GM12878 (cell line): ENCODE measurements at regions not wholly inside any gene's neighbourhood (a gene's known extent, or its start where the extent isn't known, plus 50 kb on each side); places are given as distances from the start of the nearest gene placed in this dataset.

Experiments
- ATAC-seq: fragments of 200-7000 bp; cut with Tn5 transposase; 3 replicates; pipeline ENCODE4 v1.9.1; 2020; ENCODE audit warnings: mild to moderate bottlenecking, moderate library complexity
- BruUV-seq: library from RNA; stranded (reverse); fragments of 400-500 nt; replicated peaks from 2 replicates; lab custom pipeline; 2021; lab: Mats Ljungman, UMichigan
- CTCF ChIA-PET: fragments of 300-600 bp; sonication (Branson Sonifier 250); formaldehyde crosslinking; extraction: SDS; loops from one replicate; lab custom pipeline; 2021; ENCODE audit warnings: inconsistent platforms; lab: Yijun Ruan, JAX
- POLR2A ChIA-PET: fragments of 350-600 bp; formaldehyde crosslinking; extraction: SDS; loops from one replicate; lab custom pipeline; 2021; ENCODE audit warnings: inconsistent platforms; lab: Charles Lee
- RAD21 ChIA-PET: fragments of 300-600 bp; sonication (Branson Sonifier 250); formaldehyde crosslinking; loops from one replicate; lab custom pipeline; 2023; ENCODE audit warnings: antibody characterized with exemption; ENCODE audit not compliant: unreplicated experiment; lab: Charles Lee
- SMC1A ChIA-PET: fragments of 300-600 bp; sonication (Branson Sonifier 250); formaldehyde crosslinking; loops from one replicate; lab custom pipeline; 2023; ENCODE audit not compliant: unreplicated experiment, uncharacterized antibody; lab: Charles Lee
- DNase-seq: peaks from one replicate; pipeline ENCODE4 v3.0.0-alpha.2; 2011; ENCODE audit warnings: low read depth, low spot score
- FAIRE-seq: peaks from 3 replicates; lab custom pipeline; 2011; peaks lifted over from hg19 to GRCh38; lab: Jason Lieb, UNC
- H2AFZ ChIP-seq: 2 replicates; pipeline ENCODE4 v1.6.0; 2011; ENCODE audit warnings: low read depth, low read length, control low read depth; ENCODE audit not compliant: control insufficient read depth
- H3K27ac ChIP-seq: 2 replicates; pipeline ENCODE4 v1.5.1; 2011; ENCODE audit warnings: control low read depth; ENCODE audit not compliant: control insufficient read depth, insufficient read depth
- H3K27me3 ChIP-seq, 2 experiments: replicated peaks in 1 of 2; 2 replicates each; pipeline versions ENCODE4 v1.6.0 to v1.6.1; 2011; ENCODE audit warnings: low read length in 1 of 2; ENCODE audit not compliant: control insufficient read depth in 2 of 2, insufficient read depth in 2 of 2
- H3K36me3 ChIP-seq, 2 experiments: 2 replicates each; pipeline ENCODE4 v1.5.1; 2011; ENCODE audit warnings: low read length in 1 of 2; ENCODE audit not compliant: control insufficient read depth in 2 of 2, insufficient read depth in 2 of 2
- H3K4me1 ChIP-seq: 2 replicates; pipeline ENCODE4 v1.6.1; 2011; ENCODE audit warnings: mild to moderate bottlenecking, low read length, moderate library complexity, mixed read lengths; ENCODE audit not compliant: control insufficient read depth, insufficient read depth
- H3K4me2 ChIP-seq: 2 replicates; pipeline ENCODE4 v1.6.0; 2011; ENCODE audit warnings: control low read depth; ENCODE audit not compliant: control insufficient read depth, insufficient read depth
- H3K4me3 ChIP-seq: fragments of 200-600 bp; sonication (generic); 2 replicates; pipeline ENCODE4 v1.5.1; 2016
- H3K79me2 ChIP-seq: 2 replicates; pipeline ENCODE4 v1.6.0; 2011; ENCODE audit warnings: low read length; ENCODE audit not compliant: control insufficient read depth, insufficient read depth
- H3K9ac ChIP-seq: 2 replicates; pipeline ENCODE4 v1.8.0; 2011; ENCODE audit warnings: low read length, control low read depth, mixed read lengths; ENCODE audit not compliant: control insufficient read depth, insufficient read depth
- H3K9me3 ChIP-seq: replicated peaks from 3 replicates; pipeline ENCODE4 v1.5.1; 2011; ENCODE audit warnings: mild to moderate bottlenecking, low read length; ENCODE audit not compliant: control insufficient read depth, insufficient read depth
- H4K20me1 ChIP-seq: 2 replicates; pipeline ENCODE4 v1.6.0; 2011; ENCODE audit not compliant: control insufficient read depth, insufficient read depth
- BCLAF1 ChIP-seq: fragments of 450-650 bp; IDR thresholded peaks from 2 replicates; pipeline ENCODE4 v1.6.1; 2017; ENCODE audit warnings: antibody characterized with exemption, mild to moderate bottlenecking, moderate library complexity
- CBFB ChIP-seq: IDR thresholded peaks from 2 replicates; pipeline ENCODE4 v1.6.1; 2016; ENCODE audit warnings: antibody characterized with exemption, low read depth
- EZH2 ChIP-seq: IDR thresholded peaks from 2 replicates; pipeline ENCODE4 v1.6.1; 2012; ENCODE audit warnings: low read depth, mild to moderate bottlenecking, control low read depth, inconsistent platforms, low read length, borderline replicate concordance; ENCODE audit not compliant: control insufficient read depth
- FOS ChIP-seq: IDR thresholded peaks from 3 replicates; pipeline ENCODE4 v1.6.1; 2011; ENCODE audit warnings: borderline replicate concordance; ENCODE audit not compliant: insufficient read length; ENCODE audit errors: extremely low read depth
- HDGF ChIP-seq: fragments of 450-650 bp; IDR thresholded peaks from 2 replicates; pipeline ENCODE4 v1.6.1; 2016; ENCODE audit warnings: antibody characterized with exemption
- HSF1 ChIP-seq: fragments of 150-350 bp; IDR thresholded peaks from 2 replicates; pipeline ENCODE4 v1.6.1; 2014; ENCODE audit warnings: mild to moderate bottlenecking, low read depth, low read length
- IKZF1 ChIP-seq: fragments of 450-650 bp; conservative IDR thresholded peaks from 2 replicates; pipeline ENCODE4 v1.6.1; 2017; ENCODE audit warnings: antibody characterized with exemption, mild to moderate bottlenecking
- NFXL1 ChIP-seq: fragments of 450-650 bp; IDR thresholded peaks from 2 replicates; pipeline ENCODE4 v1.6.1; 2017; ENCODE audit warnings: antibody characterized with exemption, mild to moderate bottlenecking, borderline replicate concordance
- SKIL ChIP-seq: fragments of 450-650 bp; IDR thresholded peaks from 2 replicates; pipeline ENCODE4 v1.6.1; 2017; ENCODE audit warnings: mild to moderate bottlenecking, low read depth, inconsistent platforms; ENCODE audit not compliant: poor library complexity, severe bottlenecking
- SRF ChIP-seq, 2 experiments: IDR thresholded peaks; 2 replicates each; pipeline ENCODE4 v1.6.1; 2011; ENCODE audit warnings: low read depth in 2 of 2, low read length in 2 of 2, mild to moderate bottlenecking in 1 of 2, moderate library complexity in 1 of 2
- TCF7 ChIP-seq: IDR thresholded peaks from 2 replicates; pipeline ENCODE4 v1.6.1; 2014; ENCODE audit warnings: antibody characterized with exemption, borderline replicate concordance
- ZBTB40 ChIP-seq: fragments of 450-650 bp; IDR thresholded peaks from 2 replicates; pipeline ENCODE4 v1.6.1; 2016; ENCODE audit warnings: mild to moderate bottlenecking, moderate library complexity, borderline replicate concordance
- ZNF217 ChIP-seq: fragments of 450-650 bp; IDR thresholded peaks from 2 replicates; pipeline ENCODE4 v1.6.1; 2017; ENCODE audit warnings: antibody characterized with exemption, mild to moderate bottlenecking
- WGBS: methylation state at CpG from one replicate; pipeline ENCODE4 v1.1.6; 2016; ENCODE audit warnings: low lambda C conversion rate; ENCODE audit not compliant: insufficient replicate concordance, insufficient coverage; ENCODE audit errors: missing lambda C conversion rate; 5-methylcytosine and 5-hydroxymethylcytosine counted together
- in situ Hi-C: fragments of 300-500 bp; cut with MboI; formaldehyde crosslinking; loops from 9 replicates; pipeline ENCODE4 v1.14.3; 2018; ENCODE audit warnings: mixed read lengths
- intact Hi-C: fragments of 100-400 bp; cut with micrococcal nuclease; formaldehyde crosslinking; loops from one replicate; pipeline ENCODE4 v1.14.2; 2022; ENCODE audit not compliant: unreplicated experiment

GRCh38 chr13:111021270-111021669, 93.8 kb upstream of the ARHGEF7 start (continued):
- TF ChIP-seq HSF1: no peak

- H3K27ac ChIP-seq: no peak overlapping the region
- ChIA-PET CTCF (interaction anchor here (0.6 kb wide), 1 partner anchor 10 kb away, joined by 3 read pairs; no protein-coding TSS in a partner anchor), RAD21 (no interaction called here), SMC1A (no interaction called here), POLR2A (no interaction called here)
- no peaks in the 10 kb centered on the region; the same call in 1 of the 3 replicates for H3K9me3 ChIP-seq
- intact Hi-C loops: no loop called here
- H3K79me2 ChIP-seq: no peaks in the 10 kb centered on the region
- no peaks in the 10 kb centered on the region for H3K27me3 ChIP-seq
- DNase-seq (no peak), FAIRE-seq (no peak), ATAC-seq (no peak)
- H3K9ac ChIP-seq: no peak overlapping the region
- no peaks in the 10 kb centered on the region for H3K4me1 ChIP-seq
- H2AFZ ChIP-seq: no peak overlapping the region
- H3K4me2 ChIP-seq: no peak overlapping the region
- WGBS: 55% methylated on average over 6 of the region's 6 CpGs
- in situ Hi-C loops: no loop called here
- H4K20me1 ChIP-seq: no peaks in the 10 kb centered on the region
- H3K36me3 ChIP-seq: no peaks in the 10 kb centered on the region
- no peak overlapping the region for H3K4me3 ChIP-seq
- no TSS peak for BruUV-seq
- no peak for TF ChIP-seq SKIL
- TF ChIP-seq CBFB: no peak
- no peak for TF ChIP-seq FOS
- no peak for TF ChIP-seq EZH2
- TF ChIP-seq HDGF: no peak
- no peak for TF ChIP-seq NFXL1
- no peak for TF ChIP-seq BCLAF1
- TF ChIP-seq TCF7: no peak
- no peak for TF ChIP-seq ZBTB40
- TF ChIP-seq SRF (IDR thresholded peaks at IDR 0.05; ENCODE audit: low read depth in 2 of 2, low read length in 2 of 2): no peak
- TF ChIP-seq IKZF1: no peak
- no peak for TF ChIP-seq ZNF217
Observed at GRCh38 chr13:111020546-111020945, 94.6 kb upstream of the ARHGEF7 start.
